Nephron progenitor cell (in vitro differentiated cells): ENCODE measurements at regions not wholly inside any gene's neighbourhood (a gene's known extent, or its start where the extent isn't known, plus 50 kb on each side); places are given as distances from the start of the nearest gene placed in this dataset.

Experiments used
- DNase-seq: peaks from one replicate; pipeline ENCODE4 v3.0.0; 2021
- H3K27ac Mint-ChIP-seq: 2 replicates; pipeline ENCODE4 v1.8.0; 2021; ENCODE audit warnings: mild to moderate bottlenecking, moderate library complexity, mixed read lengths
- H3K27me3 Mint-ChIP-seq: 2 replicates; pipeline ENCODE4 v1.8.0; 2021; ENCODE audit warnings: mild to moderate bottlenecking, low read depth, mixed read lengths; ENCODE audit not compliant: poor library complexity
- H3K36me3 Mint-ChIP-seq: 2 replicates; pipeline ENCODE4 v1.8.0; 2021; ENCODE audit warnings: low read depth, mixed read lengths
- H3K4me1 Mint-ChIP-seq: 2 replicates; pipeline ENCODE4 v1.8.0; 2021; ENCODE audit warnings: mixed read lengths
- H3K4me3 Mint-ChIP-seq: 2 replicates; pipeline ENCODE4 v1.8.0; 2021; ENCODE audit warnings: mild to moderate bottlenecking, moderate library complexity, mixed read lengths
- H3K9me3 Mint-ChIP-seq: 2 replicates; pipeline ENCODE4 v1.8.0; 2021; ENCODE audit warnings: mild to moderate bottlenecking, moderate library complexity, mixed read lengths
- TF ChIP-seq, protein P1 (sequence below): fragments of 200-600 bp; sonication (generic); IDR thresholded peaks from 2 replicates; pipeline ENCODE4 v1.5.0; 2021; ENCODE audit warnings: antibody characterized with exemption

GRCh38 chr1:58859769-58860485, 76.1 kb upstream of the JUN start:
- peaks cover 42% of the 10 kb centered on the region for H3K4me1 Mint-ChIP-seq
- TF ChIP-seq, protein P1, sequence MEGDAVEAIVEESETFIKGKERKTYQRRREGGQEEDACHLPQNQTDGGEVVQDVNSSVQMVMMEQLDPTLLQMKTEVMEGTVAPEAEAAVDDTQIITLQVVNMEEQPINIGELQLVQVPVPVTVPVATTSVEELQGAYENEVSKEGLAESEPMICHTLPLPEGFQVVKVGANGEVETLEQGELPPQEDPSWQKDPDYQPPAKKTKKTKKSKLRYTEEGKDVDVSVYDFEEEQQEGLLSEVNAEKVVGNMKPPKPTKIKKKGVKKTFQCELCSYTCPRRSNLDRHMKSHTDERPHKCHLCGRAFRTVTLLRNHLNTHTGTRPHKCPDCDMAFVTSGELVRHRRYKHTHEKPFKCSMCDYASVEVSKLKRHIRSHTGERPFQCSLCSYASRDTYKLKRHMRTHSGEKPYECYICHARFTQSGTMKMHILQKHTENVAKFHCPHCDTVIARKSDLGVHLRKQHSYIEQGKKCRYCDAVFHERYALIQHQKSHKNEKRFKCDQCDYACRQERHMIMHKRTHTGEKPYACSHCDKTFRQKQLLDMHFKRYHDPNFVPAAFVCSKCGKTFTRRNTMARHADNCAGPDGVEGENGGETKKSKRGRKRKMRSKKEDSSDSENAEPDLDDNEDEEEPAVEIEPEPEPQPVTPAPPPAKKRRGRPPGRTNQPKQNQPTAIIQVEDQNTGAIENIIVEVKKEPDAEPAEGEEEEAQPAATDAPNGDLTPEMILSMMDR, result no peak
- H3K9me3 Mint-ChIP-seq, result no peaks in the 10 kb centered on the region
- H3K36me3 Mint-ChIP-seq, result no peaks in the 10 kb centered on the region
- no peak for DNase-seq
- H3K27me3 Mint-ChIP-seq, result peaks cover 8% of the 10 kb centered on the region
- H3K4me3 Mint-ChIP-seq, result no peak overlapping the region
- H3K27ac Mint-ChIP-seq, result peak overlapping the region; percentile 35

DNA sequence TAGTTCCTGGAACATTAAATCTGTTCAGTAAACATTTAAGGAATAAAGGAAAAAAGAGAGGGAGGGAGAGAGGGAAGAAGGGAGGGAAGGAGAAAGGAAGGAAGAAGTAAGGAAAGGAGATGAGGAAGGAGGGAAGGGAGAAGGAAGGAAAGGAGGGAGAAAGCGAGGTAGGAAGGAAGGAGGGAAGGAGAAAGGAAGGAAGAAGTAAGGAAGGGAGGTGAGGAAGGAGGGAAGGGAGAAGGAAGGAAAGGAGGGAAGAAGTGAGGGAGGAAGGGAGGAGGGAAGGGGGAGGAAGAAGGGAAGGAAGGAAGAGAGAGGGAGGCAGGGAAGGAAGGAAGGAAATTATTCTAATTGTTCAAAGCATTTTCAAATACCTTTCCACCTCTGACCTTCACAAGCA, 77.2 kb upstream of the JUN start:
- H3K36me3 Mint-ChIP-seq, result no peaks in the 10 kb centered on the region
- DNase-seq, result no peak

DNA sequence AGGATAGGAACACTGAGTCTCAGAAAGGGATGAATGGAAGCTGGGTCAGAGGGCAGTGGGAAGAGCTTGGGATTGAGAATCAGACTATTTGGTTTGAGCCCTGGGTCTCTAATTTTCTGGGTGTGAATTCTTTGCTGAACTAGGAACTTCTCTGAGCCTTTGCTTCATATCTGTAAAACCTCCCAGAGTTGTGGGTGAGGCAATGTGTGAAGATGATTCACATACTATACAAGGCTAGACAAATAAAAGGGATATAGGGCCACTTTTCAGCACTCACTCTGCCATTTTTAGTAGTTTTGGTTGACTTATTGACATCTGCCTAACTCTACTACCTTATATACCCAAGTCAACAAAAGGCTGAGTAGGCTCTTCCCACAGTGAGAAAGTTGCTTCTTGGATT, 77.7 kb upstream of the JUN start:
- DNase-seq, result no peak
- Mint-ChIP-seq H3K4me3 (no peak overlapping the region), H3K9me3 (no peaks in the 10 kb centered on the region), H3K27me3 (peaks cover 8% of the 10 kb centered on the region), H3K36me3 (no peaks in the 10 kb centered on the region), H3K4me1 (peaks cover 40% of the 10 kb centered on the region), H3K27ac (no peak overlapping the region)
- TF ChIP-seq, protein P1, result no peak

More for the DNA sequence above, 77.2 kb upstream of the JUN start:
- Mint-ChIP-seq H3K9me3 (no peaks in the 10 kb centered on the region), H3K27me3 (peaks cover 8% of the 10 kb centered on the region), H3K4me3 (no peak overlapping the region), H3K4me1 (peaks cover 40% of the 10 kb centered on the region), H3K27ac (no peak overlapping the region)
- TF ChIP-seq, protein P1, result no peak

- peaks cover 8% of the 10 kb centered on the region for H3K27me3 Mint-ChIP-seq
- no peak for DNase-seq
- TF ChIP-seq, protein P1, result no peak
- no peak overlapping the region for H3K4me3 Mint-ChIP-seq
- H3K27ac Mint-ChIP-seq, result no peak overlapping the region
- peaks cover 38% of the 10 kb centered on the region for H3K4me1 Mint-ChIP-seq
- H3K36me3 Mint-ChIP-seq, result no peaks in the 10 kb centered on the region
- no peaks in the 10 kb centered on the region for H3K9me3 Mint-ChIP-seq
These were observed 79.0 kb upstream of the JUN start for GRCh38 chr1:58862728-58863385.

GRCh38 chr1:58864654-58865053, 80.8 kb upstream of the JUN start:
- TF ChIP-seq, protein P1, result no peak
- Mint-ChIP-seq H3K4me1 (peaks cover 35% of the 10 kb centered on the region), H3K9me3 (no peaks in the 10 kb centered on the region), H3K27ac (no peak overlapping the region), H3K36me3 (no peaks in the 10 kb centered on the region), H3K27me3 (peaks cover 7% of the 10 kb centered on the region), H3K4me3 (no peak overlapping the region)
- DNase-seq, result no peak

DNA sequence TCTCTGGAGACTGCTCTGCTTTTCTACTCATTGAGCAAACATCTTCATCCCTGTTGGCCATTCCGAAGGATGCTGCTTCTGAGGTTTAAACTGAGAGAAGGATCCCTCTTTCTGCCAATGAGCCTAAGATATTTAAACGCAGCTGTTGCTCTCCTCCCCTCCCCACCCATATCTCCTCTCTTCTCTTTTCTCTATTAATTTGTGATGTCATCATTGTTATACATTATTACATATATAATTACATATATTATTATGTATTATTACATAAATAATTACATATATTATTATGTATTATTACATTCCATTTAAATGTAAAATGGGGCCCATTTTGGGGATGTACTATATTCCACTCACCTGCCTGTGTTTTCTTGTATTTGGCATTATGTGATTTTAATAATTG, 82.7 kb upstream of the JUN start:
- peaks cover 36% of the 10 kb centered on the region for H3K4me1 Mint-ChIP-seq
- H3K27me3 Mint-ChIP-seq, result no peaks in the 10 kb centered on the region
- H3K9me3 Mint-ChIP-seq, result no peaks in the 10 kb centered on the region
- DNase-seq, result no peak
- no peak overlapping the region for H3K4me3 Mint-ChIP-seq
- TF ChIP-seq, protein P1, result no peak
- no peaks in the 10 kb centered on the region for H3K36me3 Mint-ChIP-seq
- H3K27ac Mint-ChIP-seq, result no peak overlapping the region
